Upper lobe of left lung (tissue), 6 donors: ENCODE measurements at regions not wholly inside any gene's neighbourhood (a gene's known extent, or its start where the extent isn't known, plus 50 kb on each side); places are given as distances from the start of the nearest gene placed in this dataset.

ENCODE experiments used
- ATAC-seq, 2 donors: fragments of 200-7000 bp; cut with Tn5 transposase; one replicate each; pipeline ENCODE4 v1.9.1; 2022; ENCODE audit warnings: mild to moderate bottlenecking in 2 of 2, moderate library complexity in 2 of 2; ENCODE audit not compliant: low FRiP score in 2 of 2
- DNase-seq, 2 donors: peaks; one replicate each; pipeline ENCODE4 v3.0.0-alpha.2; 2019 to 2020
- H3K27ac ChIP-seq, 4 donors: fragments of 200-600 bp; sonication (generic); one replicate each; pipeline ENCODE4 v1.5.1; 2016 to 2019
- H3K27me3 ChIP-seq, 4 donors: fragments of 200-600 bp; sonication (generic); one replicate each; pipeline ENCODE4 v1.5.1; 2017 to 2019
- H3K36me3 ChIP-seq, 4 donors: fragments of 200-600 bp; sonication (generic); one replicate each; pipeline ENCODE4 v1.5.1; 2016 to 2019
- H3K4me1 ChIP-seq, 4 donors: fragments of 200-600 bp; sonication (generic); one replicate each; pipeline ENCODE4 v1.5.1; 2018 to 2019
- H3K4me3 ChIP-seq, 4 donors: fragments of 200-600 bp; sonication (generic); one replicate each; pipeline ENCODE4 v1.5.1; 2017 to 2019; ENCODE audit warnings: mild to moderate bottlenecking in 2 of 4, moderate library complexity in 1 of 4
- H3K9me3 ChIP-seq, 4 donors: fragments of 200-600 bp; sonication (generic); one replicate each; pipeline ENCODE4 v1.5.1; 2018 to 2019
- CTCF ChIP-seq, 6 experiments: fragments of 450-650 bp in 4 of 6; fragments of 200-600 bp in 2 of 6; sonication (generic) in 2 of 6; IDR thresholded peaks; one replicate each; pipeline ENCODE4 v1.5.1; 2016 to 2019; ENCODE audit warnings: antibody characterized with exemption in 6 of 6
- EP300 ChIP-seq, 4 donors: sonication (generic); formaldehyde crosslinking; IDR thresholded peaks; one replicate each; pipeline ENCODE4 v1.5.1; 2017; ENCODE audit warnings: antibody characterized with exemption in 4 of 4, control low read depth in 2 of 4
- POLR2A ChIP-seq, 4 donors: fragments of 450-650 bp; IDR thresholded peaks; one replicate each; pipeline ENCODE4 v1.5.1; 2016 to 2017; ENCODE audit warnings: antibody characterized with exemption in 4 of 4, mild to moderate bottlenecking in 2 of 4
- POLR2AphosphoS5 ChIP-seq, 2 donors: sonication (generic); formaldehyde crosslinking; IDR thresholded peaks; one replicate each; pipeline ENCODE4 v1.5.1; 2017; ENCODE audit warnings: antibody characterized with exemption in 2 of 2
- WGBS, 2 donors: methylation state at CpG; one replicate each; pipeline ENCODE4 v1.1.5; 2017 to 2018; 5-methylcytosine and 5-hydroxymethylcytosine counted together
- donor health status: DM: no; HTN: no; CAD: no; lungs with moderate emphysema.
- donor health status: DM: no; HTN: yes; CAD: no; lungs with severe emphysema.

GRCh38 chr7:115346685-115347084 lies 424.8 kb downstream of the MDFIC start:
- Histone ChIP-seq H3K36me3 (no peaks in the 10 kb centered on the region), H3K27ac (no peak overlapping the region), H3K27me3 (no peaks in the 10 kb centered on the region), H3K4me1 (no peaks in the 10 kb centered on the region), H3K4me3 (no peak overlapping the region), H3K9me3 (no peaks in the 10 kb centered on the region)
- WGBS, 2 donors, result 59 to 64% methylated on average over 1 of the region's 1 CpG
- DNase-seq (no peak), ATAC-seq (no peak)
- TF ChIP-seq POLR2AphosphoS5 (IDR thresholded peaks at IDR 0.05) (no peak), POLR2A (IDR thresholded peaks at IDR 0.05) (no peak), EP300 (IDR thresholded peaks at IDR 0.05) (no peak), CTCF (IDR thresholded peaks at IDR 0.05) (no peak)

- H3K4me1 ChIP-seq, result no peaks in the 10 kb centered on the region
- H3K36me3 ChIP-seq, result no peaks in the 10 kb centered on the region
- 81 to 82% methylated on average over 4 of the region's 4 CpGs for WGBS, 2 donors
- DNase-seq (no peak), ATAC-seq (no peak)
- no peaks in the 10 kb centered on the region for H3K9me3 ChIP-seq
- no peak overlapping the region for H3K4me3 ChIP-seq
- H3K27ac ChIP-seq, result no peak overlapping the region
- H3K27me3 ChIP-seq, result no peaks in the 10 kb centered on the region
- peak in 2 of 6 experiments; percentile 19 to 20 for TF ChIP-seq CTCF (IDR thresholded peaks at IDR 0.05)
- no peak for TF ChIP-seq EP300 (IDR thresholded peaks at IDR 0.05)
Observed at GRCh38 chr7:115340828-115341227, 418.9 kb downstream of the MDFIC start.

- whole genome bisulfite sequencing, 2 donors, result 90% methylated on average over 4 of the region's 4 CpGs
- TF ChIP-seq POLR2AphosphoS5 (IDR thresholded peaks at IDR 0.05), result no peak
- no peak for TF ChIP-seq CTCF (IDR thresholded peaks at IDR 0.05)
- no peak for TF ChIP-seq POLR2A (IDR thresholded peaks at IDR 0.05)
- no peak for TF ChIP-seq EP300 (IDR thresholded peaks at IDR 0.05)
- Histone ChIP-seq H3K27ac (no peak overlapping the region), H3K27me3 (no peaks in the 10 kb centered on the region), H3K9me3 (no peaks in the 10 kb centered on the region), H3K4me3 (no peak overlapping the region), H3K36me3 (no peaks in the 10 kb centered on the region), H3K4me1 (no peaks in the 10 kb centered on the region)
- no peak for ATAC-seq
- DNase-seq, result no peak
Observed at GRCh38 chr7:115338016-115338415, 416.1 kb downstream of the MDFIC start.

- TF ChIP-seq EP300 (IDR thresholded peaks at IDR 0.05) (no peak), CTCF (IDR thresholded peaks at IDR 0.05) (no peak), POLR2A (IDR thresholded peaks at IDR 0.05) (no peak)
- DNase-seq, result no peak
- H3K27ac ChIP-seq, result no peak overlapping the region
- no peaks in the 10 kb centered on the region for H3K4me1 ChIP-seq
- no peak for ATAC-seq
- H3K36me3 ChIP-seq, result no peaks in the 10 kb centered on the region
- no peaks in the 10 kb centered on the region for H3K9me3 ChIP-seq
- H3K27me3 ChIP-seq, result no peaks in the 10 kb centered on the region
- H3K4me3 ChIP-seq, result no peak overlapping the region
- 84 to 89% methylated on average over 3 of the region's 3 CpGs for WGBS, 2 donors
Observed at GRCh38 chr7:115332691-115333090, 410.8 kb downstream of the MDFIC start.

- DNase-seq (no peak), ATAC-seq (no peak)
- no peak for TF ChIP-seq EP300 (IDR thresholded peaks at IDR 0.05)
- no peak for TF ChIP-seq POLR2AphosphoS5 (IDR thresholded peaks at IDR 0.05)
- TF ChIP-seq POLR2A (IDR thresholded peaks at IDR 0.05), result no peak
- TF ChIP-seq CTCF (IDR thresholded peaks at IDR 0.05), result no peak
- no peaks in the 10 kb centered on the region for H3K4me1 ChIP-seq
- H3K27me3 ChIP-seq, result no peaks in the 10 kb centered on the region
- H3K4me3 ChIP-seq, result no peak overlapping the region
- H3K27ac ChIP-seq, result no peak overlapping the region
- H3K9me3 ChIP-seq, result no peaks in the 10 kb centered on the region
- 66 to 88% methylated on average over 2 of the region's 2 CpGs for WGBS, 2 donors
- no peaks in the 10 kb centered on the region for H3K36me3 ChIP-seq
Observed at GRCh38 chr7:115329006-115329405, 407.1 kb downstream of the MDFIC start.
